Cardiac muscle cell (in vitro differentiated cells and primary cell): ENCODE measurements at regions not wholly inside any gene's neighbourhood (a gene's known extent, or its start where the extent isn't known, plus 50 kb on each side); places are given as distances from the start of the nearest gene placed in this dataset.
A peak's percentile ranks its signal among the peaks of the same experiment; 100 is the strongest.

ENCODE experiments used
- DNase-seq, 2 donors: peaks; one replicate each; pipeline versions ENCODE4 v3.0.0 to v3.0.0-alpha.2; 2010 to 2017; ENCODE audit warnings: low read depth in 1 of 2, low spot score in 1 of 2
- H3K27ac ChIP-seq: fragments of 200-600 bp; sonication (generic); 2 replicates; pipeline ENCODE4 v1.5.1; 2016
- H3K27me3 ChIP-seq: fragments of 200-600 bp; sonication (generic); 2 replicates; pipeline ENCODE4 v1.6.0; 2016; ENCODE audit warnings: control low read depth
- H3K36me3 ChIP-seq: fragments of 200-600 bp; sonication (generic); 2 replicates; pipeline ENCODE4 v1.5.1; 2016; ENCODE audit warnings: control low read depth
- H3K4me1 ChIP-seq: fragments of 200-600 bp; sonication (generic); 2 replicates; pipeline ENCODE4 v1.8.1; 2017; ENCODE audit warnings: low read depth, mild to moderate bottlenecking, mixed run types
- H3K4me3 ChIP-seq: fragments of 200-600 bp; sonication (generic); 2 replicates; pipeline ENCODE4 v1.5.1; 2016; ENCODE audit warnings: mild to moderate bottlenecking
- H3K9me3 ChIP-seq: fragments of 200-600 bp; sonication (generic); 2 replicates; pipeline ENCODE4 v1.5.1; 2017; ENCODE audit warnings: low read depth, mild to moderate bottlenecking, control low read depth
- CTCF ChIP-seq: IDR thresholded peaks from 2 replicates; pipeline ENCODE4 v1.5.1; 2012; ENCODE audit warnings: low read depth, mild to moderate bottlenecking, low read length

- Histone ChIP-seq H3K27me3 (no peaks in the 10 kb centered on the region), H3K27ac (no peak overlapping the region), H3K4me3 (no peak overlapping the region), H3K36me3 (no peaks in the 10 kb centered on the region), H3K9me3 (no peaks in the 10 kb centered on the region), H3K4me1 (no peaks in the 10 kb centered on the region)
- no peak for TF ChIP-seq CTCF
- no peak for DNase-seq
Measured at GRCh38 chr6:140183881-140184280, 809.4 kb upstream of the CITED2 start.

- no peaks in the 10 kb centered on the region for H3K4me1 ChIP-seq
- no peaks in the 10 kb centered on the region for H3K27me3 ChIP-seq
- no peak overlapping the region for H3K4me3 ChIP-seq
- no peak for DNase-seq
- no peak for TF ChIP-seq CTCF
- no peak overlapping the region for H3K27ac ChIP-seq
- no peaks in the 10 kb centered on the region for H3K36me3 ChIP-seq
- H3K9me3 ChIP-seq = no peaks in the 10 kb centered on the region
Measured at GRCh38 chr6:140182821-140183220, 808.4 kb upstream of the CITED2 start.

- no peak for DNase-seq
- Histone ChIP-seq H3K4me1 (no peaks in the 10 kb centered on the region), H3K27ac (no peak overlapping the region), H3K9me3 (no peaks in the 10 kb centered on the region), H3K36me3 (no peaks in the 10 kb centered on the region), H3K27me3 (no peaks in the 10 kb centered on the region), H3K4me3 (no peak overlapping the region)
- TF ChIP-seq CTCF = no peak
Measured at GRCh38 chr6:140181876-140182275, 807.4 kb upstream of the CITED2 start.

GRCh38 chr6:140180306-140180705, 805.9 kb upstream of the CITED2 start:
- H3K9me3 ChIP-seq = no peaks in the 10 kb centered on the region
- no peak overlapping the region for H3K4me3 ChIP-seq
- H3K36me3 ChIP-seq = no peaks in the 10 kb centered on the region
- H3K27me3 ChIP-seq = no peaks in the 10 kb centered on the region
- H3K27ac ChIP-seq = no peak overlapping the region
- TF ChIP-seq CTCF = no peak
- no peak for DNase-seq
- H3K4me1 ChIP-seq = no peaks in the 10 kb centered on the region

GRCh38 chr6:140178935-140179334, 804.5 kb upstream of the CITED2 start:
- Histone ChIP-seq H3K27ac (no peak overlapping the region), H3K36me3 (no peaks in the 10 kb centered on the region), H3K4me1 (no peaks in the 10 kb centered on the region), H3K27me3 (no peaks in the 10 kb centered on the region), H3K4me3 (no peak overlapping the region), H3K9me3 (no peaks in the 10 kb centered on the region)
- peak in 1 of 2 donors; percentile 48 for DNase-seq
- no peak for TF ChIP-seq CTCF

- Histone ChIP-seq H3K4me3 (no peak overlapping the region), H3K9me3 (no peaks in the 10 kb centered on the region), H3K27ac (no peak overlapping the region), H3K27me3 (no peaks in the 10 kb centered on the region), H3K36me3 (no peaks in the 10 kb centered on the region), H3K4me1 (no peaks in the 10 kb centered on the region)
- DNase-seq = peak in 1 of 2 donors; percentile 56
- TF ChIP-seq CTCF = no peak
Measured at GRCh38 chr6:140178520-140178919, 804.1 kb upstream of the CITED2 start.
